ENCODE measurements at regions not wholly inside any gene's neighbourhood (a gene's known extent, or its start where the extent isn't known, plus 50 kb on each side); places are given as distances from the start of the nearest gene placed in this dataset.

GRCh38 chr12:115023279-115024265, 339.6 kb upstream of the TBX3 start:
- peak; percentile 63 for DNase-seq

- DNase-seq: no peak
Observed at GRCh38 chr12:115020091-115020490, 336.1 kb upstream of the TBX3 start.

DNA sequence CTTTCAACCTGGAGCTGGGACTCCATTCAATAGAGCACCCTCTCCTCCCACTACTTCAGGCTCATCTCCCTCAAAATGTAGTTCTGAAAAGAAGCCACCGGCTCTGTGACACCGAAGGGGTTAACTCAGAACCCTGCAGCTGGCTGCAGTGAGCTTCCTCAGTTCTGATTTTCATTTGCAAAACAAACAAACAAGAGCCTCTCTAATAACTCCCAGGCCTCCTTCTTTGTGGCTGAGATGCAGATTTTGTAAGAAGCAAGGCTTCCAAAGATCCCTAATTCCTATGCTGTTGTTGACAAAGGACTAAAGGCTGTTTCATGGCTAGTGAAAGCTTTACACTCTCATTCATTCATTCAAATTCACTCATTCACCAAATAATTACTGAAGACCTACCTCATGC, 333.4 kb upstream of the TBX3 start:
- DNase-seq: no peak

GRCh38 chr12:115013236-115013981, 329.4 kb upstream of the TBX3 start:
- peak; percentile 87 for DNase-seq

DNA sequence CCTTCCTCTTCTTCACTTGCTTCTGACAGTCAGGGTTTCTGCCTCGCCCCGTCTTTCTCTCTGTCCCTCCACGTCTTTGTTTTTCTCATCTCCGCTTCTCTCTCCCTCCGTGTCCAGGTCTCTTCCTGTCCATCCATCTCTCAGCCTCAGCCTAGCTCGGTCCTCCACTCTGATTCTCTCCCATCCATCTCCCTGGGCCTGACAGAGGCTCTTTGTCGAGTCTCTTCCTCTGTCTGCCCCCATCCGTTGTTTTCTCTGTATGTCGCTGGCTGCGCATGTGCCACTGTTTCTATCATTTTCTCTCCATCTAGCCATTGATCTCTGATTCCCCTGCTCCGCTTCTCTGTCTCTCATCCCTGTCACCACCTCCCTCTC, 328.9 kb upstream of the TBX3 start:
- no peak for DNase-seq

- no peak for DNase-seq
Observed at GRCh38 chr12:115011703-115012102, 327.7 kb upstream of the TBX3 start.

DNA sequence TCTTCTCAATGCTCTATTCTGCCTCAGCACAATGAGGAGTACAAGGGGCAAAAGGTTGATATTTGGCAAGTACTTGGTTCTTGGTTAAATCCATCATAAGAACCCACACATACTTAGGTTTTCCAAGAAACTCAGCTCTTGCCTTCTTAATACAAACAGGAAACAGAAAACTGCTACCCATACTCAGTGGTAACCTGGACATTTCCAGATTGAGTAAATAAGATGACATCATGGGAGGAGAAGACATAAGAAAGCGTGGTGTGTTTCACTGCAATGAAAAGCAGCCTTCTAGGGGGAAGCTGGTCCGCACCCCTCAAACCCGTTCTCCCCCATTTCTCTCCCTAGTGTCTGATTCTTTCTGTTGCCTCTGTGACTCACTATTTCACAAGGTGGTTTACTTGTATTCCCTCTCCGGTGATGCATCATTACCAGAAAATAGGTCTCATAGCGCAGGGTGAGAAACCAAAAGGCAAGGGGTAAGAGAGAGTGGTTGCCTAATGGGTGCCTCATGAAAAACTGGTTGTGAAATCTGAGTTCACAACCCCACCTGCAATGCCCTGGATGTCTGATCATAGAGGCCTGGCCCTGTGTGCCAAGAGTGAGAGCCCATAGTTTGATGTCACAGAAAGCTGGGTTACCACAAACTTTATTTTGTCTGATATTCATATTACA, 326.5 kb upstream of the TBX3 start:
- DNase-seq: no peak

GRCh38 chr12:115008929-115009328, 325.0 kb upstream of the TBX3 start:
- DNase-seq: no peak

GRCh38 chr12:115004470-115005146, 320.6 kb upstream of the TBX3 start:
- no peak for DNase-seq

GRCh38 chr12:115002434-115002833, 318.5 kb upstream of the TBX3 start:
- no peak for DNase-seq

DNA sequence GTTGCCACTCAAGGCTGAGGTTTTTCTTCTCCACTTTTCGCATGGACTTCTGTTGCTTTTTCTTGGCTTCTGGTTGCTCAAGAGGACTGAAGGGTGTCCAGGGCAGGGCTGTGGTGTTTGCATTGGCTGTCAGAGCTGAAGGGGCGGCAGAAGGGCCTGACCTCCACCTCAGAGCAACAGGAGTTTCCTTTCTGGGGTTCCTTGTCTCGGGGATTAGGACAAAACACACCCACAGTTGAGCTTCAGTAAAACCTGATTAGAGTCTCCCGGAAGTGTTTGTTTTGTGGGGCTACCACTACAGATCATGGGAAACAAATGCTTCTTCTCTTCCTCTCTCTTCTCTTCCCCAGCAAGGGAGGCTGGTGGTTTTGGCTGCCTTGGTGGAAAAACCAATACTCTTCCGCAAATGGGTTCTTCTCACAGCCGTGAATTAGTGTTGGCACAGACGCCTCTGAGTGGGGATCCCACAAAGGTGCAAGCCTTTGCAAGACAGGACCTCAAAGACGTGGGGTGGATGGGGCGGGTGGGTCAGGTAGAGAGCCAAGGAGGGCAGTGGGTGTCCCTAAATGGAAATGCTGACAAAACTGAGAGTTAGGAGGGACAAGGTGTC, 317.7 kb upstream of the TBX3 start:
- DNase-seq: no peak

GRCh38 chr12:115000038-115000437, 316.1 kb upstream of the TBX3 start:
- no peak for DNase-seq

GRCh38 chr12:114998750-114999128, 314.8 kb upstream of the TBX3 start:
- no peak for DNase-seq

- DNase-seq: no peak
Observed at GRCh38 chr12:114998118-114998749, 314.3 kb upstream of the TBX3 start.

- DNase-seq: no peak
Observed at GRCh38 chr12:114996382-114996781, 312.4 kb upstream of the TBX3 start.

GRCh38 chr12:114995891-114996290, 311.9 kb upstream of the TBX3 start:
- no peak for DNase-seq

- DNase-seq: no peak
Observed at GRCh38 chr12:114993165-114993564, 309.2 kb upstream of the TBX3 start.

- DNase-seq: no peak
Observed at GRCh38 chr12:114992443-114992842, 308.5 kb upstream of the TBX3 start.

GRCh38 chr12:114990381-114990780, 306.4 kb upstream of the TBX3 start:
- DNase-seq: no peak

- no peak for DNase-seq
Observed at GRCh38 chr12:114986849-114987248, 302.9 kb upstream of the TBX3 start.

DNA sequence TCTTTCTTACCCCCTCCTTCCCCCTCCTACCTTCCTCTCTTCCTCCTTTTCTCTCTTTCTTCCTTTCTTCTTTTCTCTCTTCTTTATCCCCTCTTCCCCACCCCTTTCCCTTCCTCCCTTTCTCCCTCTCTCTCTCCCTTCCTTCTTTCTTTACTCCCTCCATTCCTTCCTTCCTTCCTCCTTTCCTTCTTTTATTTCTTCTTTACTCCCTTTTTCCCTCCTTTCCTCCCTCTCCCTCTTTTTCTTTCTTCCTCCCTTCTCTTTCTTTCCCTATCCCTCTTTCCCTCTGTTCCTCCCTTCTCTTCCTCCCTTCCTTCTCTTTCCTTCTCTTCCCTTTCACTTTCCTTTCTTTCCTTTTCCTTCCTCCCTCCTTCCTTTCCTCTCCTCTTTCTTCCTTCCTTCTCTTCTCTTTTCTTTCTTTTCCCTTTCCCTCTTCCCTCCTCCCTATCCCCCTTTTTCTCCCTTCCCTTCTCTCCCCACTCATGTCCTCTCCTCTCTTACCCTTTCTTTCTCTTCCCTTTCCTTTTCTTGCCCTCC, 302.3 kb upstream of the TBX3 start:
- DNase-seq: no peak

All from renal pelvis (tissue), 1 donor.